ENCODE measurements at regions not wholly inside any gene's neighbourhood (a gene's known extent, or its start where the extent isn't known, plus 50 kb on each side); places are given as distances from the start of the nearest gene placed in this dataset.

DNA sequence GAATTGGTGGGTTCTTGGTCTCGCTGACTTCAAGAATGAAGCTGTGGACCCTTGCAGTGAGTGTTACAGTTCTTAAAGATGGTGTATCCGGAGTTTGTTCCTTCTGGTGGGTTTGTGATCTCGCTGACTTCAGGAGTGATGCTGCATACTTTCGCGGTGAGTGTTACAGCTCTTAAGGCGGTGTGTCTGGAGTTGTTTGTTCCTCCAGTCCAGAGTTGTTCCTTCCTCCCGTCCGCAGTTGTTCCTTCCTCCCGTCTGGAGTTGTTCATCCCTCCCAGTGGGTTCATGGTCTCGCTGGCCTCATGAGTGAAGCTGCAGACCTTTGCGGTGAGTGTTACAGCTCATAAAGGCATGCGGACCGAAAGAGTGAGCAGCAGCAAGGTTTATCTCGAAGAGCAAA is 159.6 kb upstream of the ADAMTSL1 start (continued):
- TF ChIP-seq, protein P1, sequence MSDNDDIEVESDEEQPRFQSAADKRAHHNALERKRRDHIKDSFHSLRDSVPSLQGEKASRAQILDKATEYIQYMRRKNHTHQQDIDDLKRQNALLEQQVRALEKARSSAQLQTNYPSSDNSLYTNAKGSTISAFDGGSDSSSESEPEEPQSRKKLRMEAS (IDR thresholded peaks at IDR 0.05; ENCODE audit: low read depth, low read length), result no peak
- TF ChIP-seq, protein P2, sequence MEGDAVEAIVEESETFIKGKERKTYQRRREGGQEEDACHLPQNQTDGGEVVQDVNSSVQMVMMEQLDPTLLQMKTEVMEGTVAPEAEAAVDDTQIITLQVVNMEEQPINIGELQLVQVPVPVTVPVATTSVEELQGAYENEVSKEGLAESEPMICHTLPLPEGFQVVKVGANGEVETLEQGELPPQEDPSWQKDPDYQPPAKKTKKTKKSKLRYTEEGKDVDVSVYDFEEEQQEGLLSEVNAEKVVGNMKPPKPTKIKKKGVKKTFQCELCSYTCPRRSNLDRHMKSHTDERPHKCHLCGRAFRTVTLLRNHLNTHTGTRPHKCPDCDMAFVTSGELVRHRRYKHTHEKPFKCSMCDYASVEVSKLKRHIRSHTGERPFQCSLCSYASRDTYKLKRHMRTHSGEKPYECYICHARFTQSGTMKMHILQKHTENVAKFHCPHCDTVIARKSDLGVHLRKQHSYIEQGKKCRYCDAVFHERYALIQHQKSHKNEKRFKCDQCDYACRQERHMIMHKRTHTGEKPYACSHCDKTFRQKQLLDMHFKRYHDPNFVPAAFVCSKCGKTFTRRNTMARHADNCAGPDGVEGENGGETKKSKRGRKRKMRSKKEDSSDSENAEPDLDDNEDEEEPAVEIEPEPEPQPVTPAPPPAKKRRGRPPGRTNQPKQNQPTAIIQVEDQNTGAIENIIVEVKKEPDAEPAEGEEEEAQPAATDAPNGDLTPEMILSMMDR (IDR thresholded peaks at IDR 0.05 in 2 of 3, conservative IDR thresholded peaks at IDR 0.05 in 1 of 3; ENCODE audit: control insufficient read depth in 2 of 3, extremely low read depth in 1 of 3, insufficient read depth in 1 of 3, low read depth in 3 of 3, low read length in 3 of 3), result no peak
- TF ChIP-seq BCLAF1 (IDR thresholded peaks at IDR 0.05), result no peak

DNA sequence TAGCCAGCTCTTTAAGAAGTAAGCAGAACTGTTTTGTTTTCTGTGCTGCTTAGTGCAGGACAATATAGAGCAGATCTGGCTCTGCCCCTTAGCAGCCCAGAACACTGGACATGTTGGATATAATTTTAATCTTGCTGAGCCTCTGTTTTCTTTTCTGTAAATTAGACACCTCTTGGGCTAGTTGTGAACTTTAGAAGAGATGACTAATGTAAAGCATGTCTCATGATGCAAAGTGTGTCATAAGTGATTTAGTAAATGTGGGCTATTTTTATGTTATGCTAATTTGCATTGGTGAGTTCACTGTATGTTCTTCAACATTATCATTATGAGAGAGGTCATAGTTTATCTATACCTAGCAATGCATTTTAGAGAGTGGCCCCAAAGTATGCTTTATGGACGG is 156.1 kb upstream of the ADAMTSL1 start:
- intact Hi-C loops (cut with micrococcal nuclease; ENCODE audit: unreplicated experiment) (no loop called here), in situ Hi-C loops (cut with MboI) (no loop called here)
- no peak overlapping the region for H3K4me2 ChIP-seq (ENCODE audit: control insufficient read depth, insufficient read depth)
- ChIA-PET SMC1A (ENCODE audit: uncharacterized antibody, unreplicated experiment) (interaction anchor here (0.9 kb wide), 1 partner anchor 78 kb away, joined by 3 read pairs; no protein-coding TSS in a partner anchor), CTCF (no interaction called here), POLR2A (no interaction called here), RAD21 (ENCODE audit: unreplicated experiment) (no interaction called here)
- H2AFZ ChIP-seq (ENCODE audit: control insufficient read depth, low read depth, low read length), result no peak overlapping the region
- no peaks in the 10 kb centered on the region for H4K20me1 ChIP-seq (ENCODE audit: control insufficient read depth, insufficient read depth)
- H3K9ac ChIP-seq (ENCODE audit: control insufficient read depth, insufficient read depth, low read length), result no peak overlapping the region
- 50% methylated on average over 1 of the region's 1 CpG for WGBS (ENCODE audit: insufficient coverage, insufficient replicate concordance, low lambda C conversion rate, missing lambda C conversion rate)
- no peak for ATAC-seq
- no peak for FAIRE-seq
- H3K9me3 ChIP-seq (replicated peaks; ENCODE audit: control insufficient read depth, insufficient read depth, low read length), result no peaks in the 10 kb centered on the region
- no TSS peak for BruUV-seq (replicated peaks)
- H3K79me2 ChIP-seq (ENCODE audit: control insufficient read depth, insufficient read depth, low read length), result no peaks in the 10 kb centered on the region
- no peak for DNase-seq (ENCODE audit: low read depth, low spot score)
- H3K27ac ChIP-seq (ENCODE audit: control insufficient read depth, insufficient read depth), result no peak overlapping the region
- H3K4me1 ChIP-seq (ENCODE audit: control insufficient read depth, insufficient read depth, low read length), result no peaks in the 10 kb centered on the region
- no peaks in the 10 kb centered on the region for H3K36me3 ChIP-seq (ENCODE audit: control insufficient read depth in 2 of 2, insufficient read depth in 2 of 2, low read length in 1 of 2)
- H3K4me3 ChIP-seq, result no peak overlapping the region
- H3K27me3 ChIP-seq (replicated peaks in 1 of 2; ENCODE audit: control insufficient read depth in 2 of 2, insufficient read depth in 2 of 2, low read length in 1 of 2), result no peaks in the 10 kb centered on the region
- TF ChIP-seq IKZF1 (conservative IDR thresholded peaks at IDR 0.05), result no peak
- TF ChIP-seq WRNIP1 (IDR thresholded peaks at IDR 0.05; ENCODE audit: borderline replicate concordance, low read depth, low read length), result no peak
- no peak for TF ChIP-seq ZZZ3 (IDR thresholded peaks at IDR 0.05; ENCODE audit: control insufficient read depth, insufficient read length, low read depth)
- no peak for TF ChIP-seq EP300 (IDR thresholded peaks at IDR 0.05; ENCODE audit: borderline replicate concordance in 1 of 2, control insufficient read depth in 1 of 2, low read depth in 2 of 2, low read length in 2 of 2)
- no peak for TF ChIP-seq NBN (IDR thresholded peaks at IDR 0.05)
- no peak for TF ChIP-seq SMAD1 (IDR thresholded peaks at IDR 0.05; ENCODE audit: low read depth, partially characterized antibody)
- no peak for TF ChIP-seq CBFB (IDR thresholded peaks at IDR 0.05; ENCODE audit: low read depth)
- no peak for TF ChIP-seq SUZ12 (IDR thresholded peaks at IDR 0.05; ENCODE audit: unreplicated experiment)
- no peak for TF ChIP-seq IRF5 (IDR thresholded peaks at IDR 0.05; ENCODE audit: borderline replicate concordance)
- TF ChIP-seq MEF2A (IDR thresholded peaks at IDR 0.05; ENCODE audit: insufficient read depth, low read depth, low read length), result no peak
- TF ChIP-seq, protein P3, sequence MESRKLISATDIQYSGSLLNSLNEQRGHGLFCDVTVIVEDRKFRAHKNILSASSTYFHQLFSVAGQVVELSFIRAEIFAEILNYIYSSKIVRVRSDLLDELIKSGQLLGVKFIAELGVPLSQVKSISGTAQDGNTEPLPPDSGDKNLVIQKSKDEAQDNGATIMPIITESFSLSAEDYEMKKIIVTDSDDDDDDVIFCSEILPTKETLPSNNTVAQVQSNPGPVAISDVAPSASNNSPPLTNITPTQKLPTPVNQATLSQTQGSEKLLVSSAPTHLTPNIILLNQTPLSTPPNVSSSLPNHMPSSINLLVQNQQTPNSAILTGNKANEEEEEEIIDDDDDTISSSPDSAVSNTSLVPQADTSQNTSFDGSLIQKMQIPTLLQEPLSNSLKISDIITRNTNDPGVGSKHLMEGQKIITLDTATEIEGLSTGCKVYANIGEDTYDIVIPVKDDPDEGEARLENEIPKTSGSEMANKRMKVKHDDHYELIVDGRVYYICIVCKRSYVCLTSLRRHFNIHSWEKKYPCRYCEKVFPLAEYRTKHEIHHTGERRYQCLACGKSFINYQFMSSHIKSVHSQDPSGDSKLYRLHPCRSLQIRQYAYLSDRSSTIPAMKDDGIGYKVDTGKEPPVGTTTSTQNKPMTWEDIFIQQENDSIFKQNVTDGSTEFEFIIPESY (IDR thresholded peaks at IDR 0.05), result no peak
